Left forelimb (tissue), 1 donor: ENCODE measurements at regions not wholly inside any gene's neighbourhood (a gene's known extent, or its start where the extent isn't known, plus 50 kb on each side); places are given as distances from the start of the nearest gene placed in this dataset.
"Not testable (repeated sequence)": the region's sequence is repeated elsewhere in the genome, so short reads cannot be mapped to it uniquely, and the experiment has no call there.

ENCODE experiments used
- DNase-seq: peaks from one replicate; pipeline ENCODE4 v3.0.0-alpha.2; 2018; ENCODE audit warnings: low spot score

DNA sequence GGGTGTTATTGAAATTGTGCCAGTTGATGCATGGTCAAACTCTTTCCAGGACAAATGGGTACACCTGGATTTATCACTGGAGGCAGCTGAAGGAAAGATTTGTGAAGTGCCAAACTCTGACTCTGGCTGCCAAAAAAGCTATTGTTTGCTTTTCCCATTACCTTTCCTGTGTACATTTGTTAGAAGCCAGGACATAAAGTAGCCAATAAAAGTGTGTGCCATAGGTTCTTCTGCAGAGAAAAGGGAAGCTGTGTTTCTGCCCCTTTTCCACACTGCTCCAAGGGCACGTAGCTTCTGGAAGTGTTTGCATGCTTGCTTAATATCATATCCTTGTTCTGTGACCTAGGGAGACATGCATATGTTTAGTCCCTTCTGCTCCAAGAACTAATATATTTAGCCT, 1114.4 kb downstream of the SLC16A7 start:
- no peak for DNase-seq

DNA sequence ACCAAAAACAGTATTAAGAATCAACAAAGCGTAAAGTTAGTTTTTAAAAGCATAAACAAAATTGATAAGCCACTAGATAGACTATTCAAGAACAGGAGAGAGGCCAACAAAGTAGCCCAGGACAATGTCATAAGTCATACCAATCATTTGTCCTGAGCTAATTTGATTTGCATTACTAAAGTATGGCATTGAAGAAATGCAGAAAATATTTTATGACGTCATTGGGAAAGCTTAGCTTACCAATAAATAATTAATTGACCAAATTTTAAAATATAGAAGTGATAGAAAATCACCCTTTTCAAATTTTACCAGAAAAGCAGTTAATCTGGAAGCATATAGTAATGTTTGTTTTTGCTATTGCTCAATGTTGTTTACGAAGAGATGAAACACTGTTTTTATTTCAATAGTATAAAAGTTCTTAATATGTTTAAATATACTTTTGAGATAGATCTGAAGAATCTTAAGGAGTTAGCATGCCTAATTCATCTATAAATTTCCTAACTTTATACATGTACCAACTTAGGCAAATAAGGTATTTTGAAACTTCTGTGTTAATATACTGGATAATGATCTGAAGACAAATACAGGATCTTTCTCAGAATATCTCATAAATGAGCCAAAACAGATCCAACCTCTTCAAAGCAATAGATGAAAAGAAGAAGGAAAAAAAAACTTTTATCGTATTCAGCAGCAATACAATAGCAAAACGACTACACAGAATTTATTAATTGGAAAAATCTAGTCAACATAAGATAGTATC, 1118.5 kb downstream of the SLC16A7 start:
- no peak for DNase-seq

DNA sequence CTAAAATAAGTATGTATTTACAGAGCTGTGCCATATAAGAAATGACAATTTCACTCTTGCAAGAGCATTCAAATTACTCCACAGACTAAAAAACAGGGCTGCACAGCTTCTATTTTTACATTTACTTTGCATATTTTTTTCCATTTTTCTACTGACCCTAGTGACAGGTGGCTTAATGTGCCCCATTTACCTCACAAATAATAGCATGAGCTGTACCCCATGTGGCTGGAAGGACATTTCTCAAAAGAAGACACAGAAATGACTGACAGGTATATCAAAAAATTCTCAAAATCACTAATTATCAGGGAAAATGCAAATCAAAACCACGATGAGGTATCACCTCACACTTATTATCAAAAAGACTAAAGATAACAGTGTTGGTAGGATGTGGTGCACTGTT, 1128.6 kb downstream of the SLC16A7 start:
- DNase-seq, result no peak

DNA sequence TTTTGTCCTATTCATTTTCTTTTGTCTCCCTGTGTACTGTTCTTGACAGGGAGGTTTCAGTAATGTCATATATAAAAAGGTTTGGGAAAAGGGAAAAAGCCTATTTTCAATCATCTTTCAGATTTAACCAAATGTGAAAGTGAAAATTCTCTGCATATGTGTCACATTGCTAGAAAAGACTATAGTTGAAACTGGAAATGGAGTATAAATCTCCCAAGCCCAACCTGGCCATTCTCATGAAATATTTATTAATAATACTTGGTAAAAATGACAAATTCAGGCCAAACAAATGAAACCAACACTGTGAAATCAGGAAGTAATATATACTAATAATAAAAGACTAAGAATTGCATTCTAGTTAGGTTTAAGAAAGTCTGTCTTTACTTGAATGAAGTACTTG, 1129.2 kb downstream of the SLC16A7 start:
- DNase-seq, result no peak

DNA sequence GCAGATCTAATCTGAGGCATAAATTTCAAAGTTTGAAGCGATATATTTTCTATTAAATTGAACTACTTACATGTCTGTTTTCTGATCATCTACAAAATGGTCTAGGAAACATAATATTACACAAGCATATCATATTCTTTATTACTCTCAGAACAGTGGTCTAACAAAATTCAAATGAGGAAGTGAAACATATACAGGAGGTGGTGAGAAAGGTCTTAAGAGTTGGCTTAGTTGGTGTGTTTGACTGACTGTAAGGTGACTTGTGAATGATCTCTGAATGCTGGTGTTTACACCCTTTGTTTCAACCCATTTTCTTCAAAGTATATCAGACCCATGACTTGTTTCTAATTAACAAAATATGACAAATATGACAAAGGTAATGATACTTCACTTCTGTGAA, 1156.8 kb downstream of the SLC16A7 start:
- no peak for DNase-seq

DNA sequence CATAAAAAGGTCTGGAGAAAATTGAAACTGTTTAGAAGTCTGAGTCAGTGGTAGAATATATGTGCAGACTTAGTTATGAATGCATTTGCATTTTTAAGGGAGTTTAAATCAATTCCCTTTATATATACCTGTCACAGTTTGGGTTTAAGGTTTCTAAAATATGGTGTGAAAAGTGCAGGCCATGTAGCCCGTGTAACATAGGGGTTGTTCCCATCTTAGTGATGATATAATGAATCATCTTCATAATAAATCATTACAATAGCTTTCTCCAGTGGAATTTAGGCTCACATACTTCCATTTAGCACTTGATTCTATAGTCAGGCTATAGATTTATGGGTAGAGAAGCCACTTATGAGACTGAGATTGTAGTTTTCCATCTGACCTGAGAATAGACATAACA, 1162.4 kb downstream of the SLC16A7 start:
- no peak for DNase-seq

DNA sequence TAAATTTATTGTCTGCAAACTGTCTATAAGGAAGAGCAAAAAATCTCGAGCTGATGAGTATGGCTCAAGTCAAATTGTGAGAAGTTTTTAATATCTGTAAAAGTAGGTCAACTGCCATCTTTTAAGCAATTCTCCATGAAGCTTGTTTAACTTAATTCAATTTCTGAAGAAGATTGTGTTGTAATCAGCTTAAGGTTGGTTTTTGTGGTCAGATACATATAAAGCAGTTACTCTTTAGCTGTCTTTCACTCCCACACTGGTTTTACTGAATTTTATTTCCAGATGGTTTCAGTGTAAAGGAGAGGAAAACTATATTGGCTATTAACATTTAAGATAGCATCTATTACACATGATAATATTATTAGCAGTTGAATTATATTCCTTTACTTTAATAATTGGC, 1165.1 kb downstream of the SLC16A7 start:
- no peak for DNase-seq

DNA sequence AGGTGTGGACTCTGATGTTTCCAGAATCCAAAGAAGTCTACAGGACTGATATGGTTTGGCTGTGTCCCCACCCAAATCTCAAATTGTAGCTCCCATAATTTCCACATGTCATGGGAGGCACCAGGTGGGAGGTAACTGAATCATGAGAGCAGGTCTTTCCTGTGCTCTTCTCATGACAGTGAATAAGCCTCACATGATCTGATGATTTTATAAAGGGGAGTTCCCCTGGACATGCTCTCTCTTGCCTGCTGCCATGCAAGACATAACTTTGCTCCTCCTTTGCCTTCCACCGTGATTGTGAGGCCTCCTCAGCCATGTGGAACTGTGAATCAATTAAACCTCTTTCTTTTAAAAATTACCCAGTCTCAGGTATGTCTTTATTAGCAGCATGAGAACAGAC, 1205.3 kb downstream of the SLC16A7 start:
- DNase-seq, result not testable (repeated sequence)

DNA sequence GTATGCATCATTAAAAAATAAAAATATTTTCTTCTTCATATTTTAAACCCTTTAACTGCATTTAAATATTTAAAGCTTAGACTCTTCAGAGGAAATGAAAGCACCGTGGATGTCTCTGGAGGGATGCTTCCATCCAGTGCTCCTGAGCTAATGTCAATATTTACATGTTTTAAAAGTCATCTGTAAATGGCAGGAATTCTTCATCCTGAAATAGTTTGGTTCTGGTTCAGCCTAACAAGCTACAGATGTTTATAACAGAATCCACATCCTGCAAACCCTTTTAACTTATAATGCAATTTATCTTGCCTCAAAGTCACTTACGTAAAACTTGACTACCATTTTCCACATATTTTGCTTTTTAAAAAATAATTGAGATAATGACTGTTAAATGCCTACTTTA, 1207.3 kb downstream of the SLC16A7 start:
- DNase-seq, result no peak

DNA sequence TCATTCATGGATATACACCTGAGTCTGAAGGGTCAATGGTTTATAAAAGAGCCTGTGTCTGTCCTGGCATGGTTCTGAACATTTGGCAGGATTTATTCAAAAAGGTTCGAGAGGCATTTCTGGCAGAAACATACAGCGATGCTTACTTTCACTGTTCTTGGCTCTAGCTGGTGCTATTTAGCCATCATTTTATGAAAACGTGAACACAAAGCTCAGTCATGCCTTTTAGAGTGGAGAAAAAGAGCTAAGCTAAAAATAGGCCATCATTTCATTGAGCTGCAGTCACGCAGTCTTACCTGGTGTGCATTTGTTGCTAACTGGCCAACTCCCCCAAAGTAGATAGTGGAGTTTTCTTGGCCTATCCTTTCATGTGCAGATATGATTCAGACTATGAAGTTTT, 1209.5 kb downstream of the SLC16A7 start:
- no peak for DNase-seq

DNA sequence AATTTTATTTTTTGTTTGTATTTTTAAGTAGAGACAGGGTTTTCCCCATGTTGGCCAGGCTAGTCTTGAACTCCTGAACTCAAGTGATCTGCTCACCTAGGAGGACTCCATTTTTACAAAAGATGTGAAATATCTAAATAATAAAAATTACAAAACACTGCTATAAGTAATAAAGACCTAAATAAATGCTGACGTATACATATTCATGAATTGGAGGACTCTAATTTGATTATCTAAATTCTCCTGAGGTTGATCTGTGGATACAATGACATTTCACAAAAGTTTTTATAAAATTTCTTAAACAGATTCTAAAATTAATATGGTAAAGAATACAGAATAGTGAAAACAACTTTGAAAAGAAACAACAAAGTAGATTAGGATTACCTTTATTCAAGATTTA, 1224.0 kb downstream of the SLC16A7 start:
- no peak for DNase-seq

DNA sequence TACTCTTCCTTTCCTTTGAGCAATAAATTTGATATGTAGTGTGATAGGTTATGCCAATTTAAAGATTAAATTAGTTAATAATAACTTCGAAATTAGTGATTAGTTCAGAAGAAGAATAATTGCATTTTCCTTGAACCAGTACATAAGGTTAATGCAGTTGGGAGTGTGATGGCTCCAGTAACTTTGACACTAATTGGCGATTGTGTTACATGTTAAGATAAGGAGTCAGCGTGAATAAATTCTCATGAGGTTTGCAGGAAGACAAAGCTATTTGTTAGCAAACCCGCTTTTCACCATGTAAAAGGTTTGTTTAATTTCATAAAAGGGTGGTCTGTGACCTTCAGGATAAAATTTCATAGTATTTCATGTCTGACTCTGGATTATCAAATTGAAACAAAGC, 1226.8 kb downstream of the SLC16A7 start:
- no peak for DNase-seq

DNA sequence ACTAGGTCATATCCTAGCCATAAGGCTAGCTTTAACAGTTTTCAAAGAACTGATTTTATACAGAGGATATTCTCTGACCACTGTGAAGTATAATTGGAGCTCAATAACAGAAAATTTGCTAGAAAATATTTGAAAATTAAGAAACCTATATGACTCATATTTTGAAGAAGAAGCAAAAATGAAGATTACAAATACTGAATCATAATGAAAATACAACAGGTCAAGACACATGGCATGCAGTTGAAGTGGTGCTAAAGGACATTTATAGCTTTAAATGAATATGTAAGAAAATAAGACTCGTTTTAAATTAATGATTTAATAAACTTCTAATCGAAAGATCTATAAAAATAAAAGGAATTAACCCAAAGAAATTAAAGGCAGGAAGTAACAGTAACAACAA, 1234.6 kb downstream of the SLC16A7 start:
- no peak for DNase-seq

DNA sequence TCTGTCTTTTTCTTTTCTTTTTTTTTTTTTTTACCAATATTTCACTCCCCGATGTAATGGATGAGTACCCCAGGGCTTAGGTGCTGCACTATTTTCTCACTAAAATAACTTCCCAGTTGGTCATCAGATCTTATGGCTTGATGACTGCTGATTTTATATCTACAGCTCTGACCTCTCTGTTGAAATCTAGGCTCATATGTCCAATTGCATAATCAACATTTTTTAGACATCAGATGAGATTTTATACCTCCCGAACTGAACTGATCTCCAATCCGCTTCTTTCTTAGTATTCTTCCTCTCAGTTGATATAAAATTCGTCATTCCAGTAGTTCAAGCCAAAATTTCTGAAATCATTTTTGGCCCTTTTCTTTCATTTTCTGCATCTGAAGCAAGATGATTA, 1236.5 kb downstream of the SLC16A7 start:
- no peak for DNase-seq

DNA sequence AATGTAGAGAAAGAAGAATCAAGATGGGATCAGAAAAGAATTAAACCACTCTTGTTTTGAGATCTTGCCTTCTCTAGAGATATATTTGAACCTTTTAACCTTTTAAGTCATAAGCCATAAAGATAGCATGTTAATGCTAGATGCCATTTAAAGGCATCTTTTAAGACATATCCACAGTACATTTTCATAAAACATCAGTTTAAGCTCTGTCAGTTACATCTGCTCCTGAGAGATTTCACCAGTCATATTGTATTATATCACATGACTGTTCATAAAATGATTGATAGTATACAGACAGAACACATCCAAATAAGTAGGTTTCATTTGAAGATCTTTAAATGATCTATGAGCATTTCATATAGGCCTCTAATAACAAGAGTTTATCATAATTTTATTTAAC, 1238.5 kb downstream of the SLC16A7 start:
- no peak for DNase-seq

DNA sequence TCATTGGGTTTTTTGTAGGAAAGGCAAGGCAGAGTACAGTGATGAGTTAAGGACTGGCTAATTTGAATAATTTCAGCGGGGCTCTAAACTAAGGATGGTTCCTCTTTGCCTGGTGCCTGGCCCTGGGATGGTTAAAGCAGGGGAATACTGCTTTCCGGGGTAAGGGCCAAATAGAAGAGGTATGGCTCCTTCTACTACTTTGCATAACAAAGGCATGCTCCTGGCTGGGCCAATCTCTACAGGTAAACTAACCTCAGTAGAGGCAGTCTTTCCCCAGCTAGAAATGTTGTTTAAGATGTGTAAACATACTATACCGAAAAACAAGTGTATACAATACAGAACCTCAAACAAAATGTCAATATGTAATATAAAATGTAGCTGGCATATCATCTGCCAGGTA, 1239.0 kb downstream of the SLC16A7 start:
- no peak for DNase-seq

DNA sequence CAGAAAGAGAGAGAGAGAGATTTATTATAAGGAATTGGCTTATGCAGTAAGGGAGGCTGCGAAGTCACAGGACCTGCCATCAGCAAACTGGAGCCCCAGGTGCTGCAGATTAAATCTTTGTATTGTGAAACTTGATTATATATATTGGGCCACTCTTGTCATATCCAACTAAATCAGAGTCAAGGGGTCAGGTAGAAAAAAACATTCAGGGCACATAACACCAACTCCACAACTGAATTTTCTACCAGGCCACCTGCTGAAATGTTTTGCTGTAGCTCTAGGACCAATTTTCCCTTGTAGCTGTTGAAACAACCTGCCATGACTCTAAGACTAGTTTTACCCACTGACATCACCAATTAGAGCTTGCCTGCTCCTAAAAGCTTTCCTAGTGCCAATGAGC, 1240.8 kb downstream of the SLC16A7 start:
- no peak for DNase-seq

DNA sequence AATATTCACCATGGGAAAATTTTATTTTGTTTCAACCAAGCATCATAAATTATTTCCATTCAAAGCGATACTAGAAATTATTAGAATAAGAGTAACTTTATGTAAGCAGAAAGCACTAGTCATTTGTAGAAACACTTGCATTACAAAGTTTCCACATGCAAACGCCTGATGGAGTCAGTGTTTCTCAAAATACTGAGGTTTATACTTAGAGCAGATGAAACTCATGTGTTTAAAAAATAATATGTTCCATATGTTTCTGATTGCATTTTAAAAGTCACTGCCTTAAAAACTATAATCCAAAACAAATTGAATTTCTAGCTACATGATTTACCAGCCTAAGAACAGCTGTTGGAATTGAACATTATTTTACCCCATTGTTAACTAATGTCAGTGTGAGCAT, 1246.4 kb downstream of the SLC16A7 start:
- DNase-seq, result no peak

DNA sequence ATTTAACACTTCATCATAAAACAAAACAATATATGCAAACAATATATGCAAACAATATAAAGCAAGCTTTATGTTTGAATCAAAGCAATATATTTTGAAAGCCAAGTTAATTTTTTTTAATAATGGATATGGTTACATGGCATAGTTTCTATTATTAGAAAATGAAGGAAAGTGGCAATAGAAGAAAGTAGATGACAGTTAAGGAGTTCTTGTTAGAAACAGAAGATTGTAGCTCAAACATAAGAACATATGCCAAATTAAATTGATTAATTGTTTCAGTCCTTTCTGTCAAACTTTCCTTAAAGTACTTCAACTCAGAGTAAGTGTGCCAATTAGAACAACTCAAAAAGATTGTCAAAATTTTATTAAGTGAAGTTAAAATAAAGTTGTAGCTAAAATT, 1248.3 kb downstream of the SLC16A7 start:
- DNase-seq, result no peak

DNA sequence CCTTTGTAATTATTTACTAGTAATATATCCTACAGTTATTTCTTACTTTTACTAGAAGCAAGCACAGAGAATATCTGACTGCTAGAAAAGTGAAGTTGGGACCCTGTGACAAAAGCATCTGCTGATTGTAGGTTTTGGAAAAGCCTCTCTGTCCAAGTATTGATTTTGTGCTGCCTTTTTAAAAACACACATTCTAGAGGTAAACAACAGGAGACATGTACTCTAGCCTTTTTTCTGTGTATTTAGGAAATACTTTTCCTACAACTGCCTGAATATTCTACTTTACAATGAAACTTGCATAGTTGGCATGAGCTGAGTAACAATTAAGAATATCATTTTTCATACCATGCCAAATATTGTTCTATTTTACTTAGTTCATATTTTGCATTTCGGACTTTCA, 1249.0 kb downstream of the SLC16A7 start:
- no peak for DNase-seq

DNA sequence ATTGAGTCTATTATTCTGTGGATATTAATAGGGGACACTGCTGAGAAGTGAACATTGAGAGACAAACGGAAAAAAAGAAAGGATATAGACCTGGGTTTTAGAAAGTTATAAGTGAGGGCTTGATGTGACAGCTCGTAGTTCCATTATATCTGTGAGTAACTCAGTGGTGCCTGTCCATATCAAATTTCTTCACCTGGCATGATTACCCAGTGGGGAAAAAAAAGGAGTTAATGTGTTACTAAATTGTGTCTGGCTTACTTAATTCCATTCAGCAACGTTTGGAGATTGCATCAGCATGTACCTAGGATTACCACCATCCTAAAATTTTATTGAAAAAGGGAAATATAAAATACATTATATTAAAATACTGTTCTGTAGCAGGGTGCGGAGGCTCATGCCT, 1249.9 kb downstream of the SLC16A7 start:
- DNase-seq, result no peak

DNA sequence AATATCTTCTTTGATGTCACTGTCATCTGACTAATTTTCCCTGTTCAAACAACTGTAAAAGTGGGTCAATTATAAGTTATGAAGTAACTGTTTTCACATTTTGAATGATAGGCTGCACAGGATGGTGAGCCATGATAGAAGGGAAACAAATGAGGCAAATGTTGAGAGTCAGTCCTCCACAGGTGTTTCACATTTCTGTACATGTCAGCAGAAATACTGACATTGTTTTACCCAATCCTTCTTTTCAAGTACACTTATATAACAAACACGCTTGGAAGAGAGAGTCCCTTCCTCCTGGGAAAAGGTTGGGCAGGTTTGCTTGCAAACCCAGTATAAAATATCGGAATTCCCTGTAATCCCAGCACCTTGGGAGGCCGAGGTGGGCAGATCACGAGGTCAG, 1251.5 kb downstream of the SLC16A7 start:
- no peak for DNase-seq

DNA sequence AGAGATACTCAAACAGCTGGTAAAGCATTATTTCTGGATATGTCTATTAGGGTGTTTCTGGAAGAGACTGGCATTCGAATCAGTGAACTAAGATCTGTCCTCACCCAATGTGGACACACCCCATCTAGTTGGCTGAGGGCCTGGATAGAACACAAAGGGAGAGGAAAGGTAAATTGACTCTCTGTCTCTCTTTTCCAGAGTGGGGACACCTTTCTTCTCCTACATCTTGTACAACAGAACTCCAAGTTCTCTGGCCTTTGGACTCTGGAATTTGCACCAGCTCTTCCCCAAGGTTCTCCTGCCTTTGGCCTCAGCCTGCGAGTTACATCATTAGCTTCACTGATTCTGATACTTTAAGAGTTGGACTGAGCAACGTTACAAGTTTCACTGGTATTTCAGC, 1253.9 kb downstream of the SLC16A7 start:
- DNase-seq, result no peak

DNA sequence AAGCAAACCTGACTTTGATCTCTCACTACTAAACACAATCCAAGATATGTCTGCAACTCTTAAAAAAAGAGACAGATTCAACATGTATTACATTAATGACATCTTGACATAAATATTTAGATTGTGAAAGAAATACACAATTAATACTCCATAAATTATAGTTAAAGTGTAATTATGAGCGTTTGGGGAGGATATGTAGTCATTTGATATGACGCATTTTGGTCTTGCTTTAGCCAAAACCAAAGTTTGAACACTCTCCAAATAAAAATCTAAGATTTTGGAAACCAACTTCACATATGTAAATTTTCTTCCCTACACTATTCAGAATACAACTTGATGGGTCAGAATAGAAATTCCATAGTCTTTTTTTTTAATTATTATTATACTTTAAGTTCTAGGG, 1257.6 kb downstream of the SLC16A7 start:
- no peak for DNase-seq

DNA sequence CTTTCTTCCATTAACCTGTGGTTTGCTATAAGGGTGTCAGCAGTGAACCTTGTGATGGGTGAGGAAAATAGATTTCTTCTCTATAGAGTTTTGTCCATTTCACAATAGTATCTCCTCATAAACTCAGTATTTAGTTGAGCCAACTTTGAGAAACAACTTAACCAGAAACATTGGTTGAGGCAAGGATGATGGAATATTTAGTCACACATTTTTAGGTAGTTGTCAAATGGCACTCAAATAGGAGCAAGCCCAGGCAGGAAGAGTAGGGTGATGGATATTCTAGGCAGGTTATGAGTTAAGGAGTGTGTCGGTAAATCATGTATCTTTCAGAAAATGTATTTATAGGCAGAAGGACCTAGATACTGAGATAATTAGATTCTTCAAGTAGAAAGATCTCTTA, 1267.6 kb downstream of the SLC16A7 start:
- no peak for DNase-seq
